ENCODE measurements at regions not wholly inside any gene's neighbourhood (a gene's known extent, or its start where the extent isn't known, plus 50 kb on each side); places are given as distances from the start of the nearest gene placed in this dataset.

GRCh38 chr18:39318462-39318861 is 1752.9 kb upstream of the CELF4 start:
- TF ChIP-seq FOXP2 (optimal IDR thresholded peaks at IDR 0.05; ENCODE audit: borderline replicate concordance, extremely low read depth, extremely low read length, insufficient read depth) = no peak

GRCh38 chr18:39318008-39318407 is 1752.4 kb upstream of the CELF4 start:
- TF ChIP-seq FOXP2 (optimal IDR thresholded peaks at IDR 0.05; ENCODE audit: borderline replicate concordance, extremely low read depth, extremely low read length, insufficient read depth) (no peak), SIN3A (IDR thresholded peaks at IDR 0.05; ENCODE audit: borderline replicate concordance, insufficient read depth, low read length) (no peak), TAF1 (IDR thresholded peaks at IDR 0.05; ENCODE audit: borderline replicate concordance, insufficient read depth, low read length) (no peak), POLR2AphosphoS5 (IDR thresholded peaks at IDR 0.05; ENCODE audit: low read depth, low read length) (no peak), REST (IDR thresholded peaks at IDR 0.05; ENCODE audit: insufficient read depth in 1 of 2, low read depth in 2 of 2, low read length in 2 of 2) (no peak)

GRCh38 chr18:39314595-39314994 is 1749.0 kb upstream of the CELF4 start:
- TF ChIP-seq REST (IDR thresholded peaks at IDR 0.05; ENCODE audit: insufficient read depth in 1 of 2, low read depth in 2 of 2, low read length in 2 of 2) (no peak), TAF1 (IDR thresholded peaks at IDR 0.05; ENCODE audit: borderline replicate concordance, insufficient read depth, low read length) (no peak)

GRCh38 chr18:39313992-39314391 is 1748.4 kb upstream of the CELF4 start:
- no peak for TF ChIP-seq SIN3A (IDR thresholded peaks at IDR 0.05; ENCODE audit: borderline replicate concordance, insufficient read depth, low read length)
- TF ChIP-seq POLR2AphosphoS5 (IDR thresholded peaks at IDR 0.05; ENCODE audit: low read depth, low read length) = no peak
- no peak for TF ChIP-seq REST (IDR thresholded peaks at IDR 0.05; ENCODE audit: insufficient read depth in 1 of 2, low read depth in 2 of 2, low read length in 2 of 2)
- no peak for TF ChIP-seq FOXP2 (optimal IDR thresholded peaks at IDR 0.05; ENCODE audit: borderline replicate concordance, extremely low read depth, extremely low read length, insufficient read depth)
- TF ChIP-seq TAF1 (IDR thresholded peaks at IDR 0.05; ENCODE audit: borderline replicate concordance, insufficient read depth, low read length) = no peak

- no peak for TF ChIP-seq FOXP2 (optimal IDR thresholded peaks at IDR 0.05; ENCODE audit: borderline replicate concordance, extremely low read depth, extremely low read length, insufficient read depth)
- TF ChIP-seq TAF1 (IDR thresholded peaks at IDR 0.05; ENCODE audit: borderline replicate concordance, insufficient read depth, low read length) = no peak
- TF ChIP-seq SIN3A (IDR thresholded peaks at IDR 0.05; ENCODE audit: borderline replicate concordance, insufficient read depth, low read length) = no peak
- no peak for TF ChIP-seq REST (IDR thresholded peaks at IDR 0.05; ENCODE audit: insufficient read depth in 1 of 2, low read depth in 2 of 2, low read length in 2 of 2)
- TF ChIP-seq POLR2AphosphoS5 (IDR thresholded peaks at IDR 0.05; ENCODE audit: low read depth, low read length) = no peak
Measured at GRCh38 chr18:39311111-39311712, 1745.6 kb upstream of the CELF4 start.

Data from PFSK-1 (cell line).